ENCODE measurements at regions not wholly inside any gene's neighbourhood (a gene's known extent, or its start where the extent isn't known, plus 50 kb on each side); places are given as distances from the start of the nearest gene placed in this dataset.

DNA sequence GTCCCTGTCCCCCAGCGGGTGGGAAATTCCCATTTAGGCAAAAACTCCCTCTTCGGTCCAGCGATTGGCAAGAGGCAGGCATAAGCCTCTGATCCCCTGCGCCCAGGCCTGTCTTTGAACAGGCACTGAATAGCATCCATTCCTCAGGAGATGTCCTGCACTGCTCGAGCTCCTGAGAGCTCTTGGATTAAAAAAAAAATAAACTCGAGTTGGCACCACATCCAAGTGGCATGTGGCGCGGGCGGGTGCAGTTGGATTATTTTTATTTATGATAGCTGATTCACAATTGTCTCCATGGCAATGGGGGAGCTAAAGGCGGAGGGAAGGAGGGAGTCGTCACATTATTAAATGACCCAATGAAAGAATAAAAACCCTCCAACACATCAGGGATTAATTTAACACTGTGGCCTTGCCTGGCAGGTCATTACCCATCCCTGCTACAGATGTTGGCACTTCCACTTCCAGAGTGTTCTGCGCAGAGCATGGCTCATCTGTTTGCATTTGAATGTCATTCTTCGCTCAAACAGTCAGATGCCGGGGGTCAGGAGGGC lies 207.2 kb downstream of the AACS start:
- no peak for DNase-seq

GRCh38 chr12:125276567-125276966 lies 211.3 kb downstream of the AACS start:
- DNase-seq: no peak

DNA sequence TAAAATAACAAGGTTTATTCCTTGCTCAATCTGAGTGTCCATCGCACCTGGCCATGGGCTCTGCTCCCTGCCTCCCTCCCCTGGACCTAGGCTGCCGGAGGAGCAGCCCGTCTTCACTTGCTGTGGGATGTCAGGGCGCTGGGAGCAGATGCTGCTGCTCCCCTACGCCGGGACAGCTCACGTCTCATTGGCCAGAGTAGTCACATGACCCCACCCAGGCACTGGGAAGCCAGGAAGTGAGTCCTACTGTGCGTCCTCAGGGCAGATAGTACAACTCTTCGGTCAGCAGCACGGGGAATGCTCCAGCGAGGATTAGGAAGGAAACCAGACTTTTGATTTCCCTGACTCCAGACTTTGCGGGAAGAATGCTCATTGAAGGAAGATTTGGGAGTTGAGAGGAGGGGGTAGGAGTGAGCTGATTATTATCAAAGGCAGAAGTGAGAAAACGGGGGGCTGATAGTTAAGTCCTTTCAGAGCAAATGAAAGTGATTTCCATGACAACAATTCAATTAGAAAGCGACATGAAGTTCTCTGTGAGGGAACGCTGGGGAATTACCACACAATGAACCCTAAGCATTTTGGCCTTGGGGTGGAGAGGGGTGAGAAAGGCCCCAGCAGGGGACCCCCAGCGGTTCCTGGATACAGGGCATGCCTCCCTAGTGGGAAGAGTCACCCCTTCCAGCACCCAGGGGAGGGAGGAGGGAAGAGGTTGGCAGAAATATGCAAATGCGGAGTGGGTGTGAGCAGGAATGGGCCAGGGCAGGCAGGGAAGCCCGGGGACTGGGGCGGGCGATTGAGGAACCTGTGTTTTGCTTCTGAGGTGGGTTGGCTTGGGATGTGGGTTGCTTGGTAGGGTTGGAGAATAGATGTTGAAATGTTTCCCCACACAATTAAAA lies 215.5 kb downstream of the AACS start:
- DNase-seq: no peak

DNA sequence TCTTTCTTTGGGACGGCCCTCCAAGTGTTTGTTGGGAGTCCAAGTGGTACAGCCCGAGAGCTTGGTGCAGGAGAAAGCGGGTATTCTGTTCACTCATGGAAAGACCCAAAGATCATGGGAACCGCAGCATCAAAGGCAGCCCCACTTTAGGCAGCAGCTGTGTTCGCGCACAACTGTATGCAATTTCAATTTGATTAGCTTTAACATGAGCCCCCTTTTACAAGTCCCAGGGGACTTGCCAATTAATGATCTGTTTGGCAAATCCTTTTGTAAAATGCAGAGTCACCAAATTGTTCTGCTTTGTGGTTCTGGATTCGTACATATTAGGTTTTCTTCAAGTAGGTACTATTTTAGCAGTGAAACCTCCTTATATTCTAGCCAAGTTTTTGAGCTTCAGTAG lies 217.7 kb downstream of the AACS start:
- DNase-seq: no peak

GRCh38 chr12:125283521-125283920 lies 218.3 kb downstream of the AACS start:
- DNase-seq: no peak

DNA sequence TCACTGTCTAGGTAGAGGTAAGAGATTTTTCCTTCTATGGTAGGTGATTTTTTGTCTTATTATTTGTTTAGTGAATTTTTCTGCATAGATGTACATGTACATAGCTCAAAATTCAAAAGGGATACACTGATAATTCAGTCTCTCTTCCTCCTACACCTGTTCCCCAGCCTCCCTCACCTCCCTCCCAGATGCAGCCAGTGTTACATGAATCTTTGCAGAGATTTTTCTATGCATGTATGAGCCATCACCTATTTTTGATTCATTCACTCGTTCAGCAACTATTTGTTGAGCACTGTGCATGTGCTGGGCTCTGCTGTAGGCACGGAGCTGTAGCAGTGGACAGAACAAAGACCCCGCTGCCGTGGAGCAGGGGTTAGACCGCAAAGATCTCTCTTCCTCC lies 218.9 kb downstream of the AACS start:
- no peak for DNase-seq

- DNase-seq: no peak
These were observed 219.9 kb downstream of the AACS start for GRCh38 chr12:125284945-125285685.

GRCh38 chr12:125286005-125286727 lies 220.9 kb downstream of the AACS start:
- no peak for DNase-seq

DNA sequence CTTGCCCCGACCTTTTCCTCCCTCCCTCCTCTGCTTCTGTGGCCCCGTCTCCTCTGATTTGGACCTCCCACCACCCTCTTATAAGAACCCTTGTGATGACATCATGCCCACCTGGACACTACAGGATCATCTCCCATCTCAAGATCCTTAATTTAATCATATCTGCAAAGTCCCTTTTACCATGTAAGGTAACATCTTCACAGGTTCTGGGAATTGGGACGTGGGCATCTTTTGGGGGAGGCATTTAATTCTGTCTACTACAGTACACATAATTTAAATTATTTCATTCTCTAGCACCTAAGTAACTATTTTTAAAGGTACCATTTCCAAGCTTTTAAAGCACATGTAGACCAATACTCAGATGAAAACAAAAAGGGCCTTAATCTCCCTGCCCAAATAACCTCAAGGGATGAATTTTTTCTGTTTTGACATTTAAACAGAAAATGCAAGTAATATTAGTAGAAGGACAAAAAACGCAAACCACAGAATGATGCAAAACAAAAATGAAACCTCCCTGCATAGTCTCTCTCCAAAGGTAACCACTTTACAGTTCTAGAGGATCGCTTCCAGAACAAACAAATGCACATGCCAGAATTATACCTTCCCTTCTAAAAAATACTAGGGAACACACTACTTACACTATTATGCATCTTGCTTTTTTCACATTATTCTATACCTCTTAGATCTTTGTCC lies 222.1 kb downstream of the AACS start:
- no peak for DNase-seq

DNA sequence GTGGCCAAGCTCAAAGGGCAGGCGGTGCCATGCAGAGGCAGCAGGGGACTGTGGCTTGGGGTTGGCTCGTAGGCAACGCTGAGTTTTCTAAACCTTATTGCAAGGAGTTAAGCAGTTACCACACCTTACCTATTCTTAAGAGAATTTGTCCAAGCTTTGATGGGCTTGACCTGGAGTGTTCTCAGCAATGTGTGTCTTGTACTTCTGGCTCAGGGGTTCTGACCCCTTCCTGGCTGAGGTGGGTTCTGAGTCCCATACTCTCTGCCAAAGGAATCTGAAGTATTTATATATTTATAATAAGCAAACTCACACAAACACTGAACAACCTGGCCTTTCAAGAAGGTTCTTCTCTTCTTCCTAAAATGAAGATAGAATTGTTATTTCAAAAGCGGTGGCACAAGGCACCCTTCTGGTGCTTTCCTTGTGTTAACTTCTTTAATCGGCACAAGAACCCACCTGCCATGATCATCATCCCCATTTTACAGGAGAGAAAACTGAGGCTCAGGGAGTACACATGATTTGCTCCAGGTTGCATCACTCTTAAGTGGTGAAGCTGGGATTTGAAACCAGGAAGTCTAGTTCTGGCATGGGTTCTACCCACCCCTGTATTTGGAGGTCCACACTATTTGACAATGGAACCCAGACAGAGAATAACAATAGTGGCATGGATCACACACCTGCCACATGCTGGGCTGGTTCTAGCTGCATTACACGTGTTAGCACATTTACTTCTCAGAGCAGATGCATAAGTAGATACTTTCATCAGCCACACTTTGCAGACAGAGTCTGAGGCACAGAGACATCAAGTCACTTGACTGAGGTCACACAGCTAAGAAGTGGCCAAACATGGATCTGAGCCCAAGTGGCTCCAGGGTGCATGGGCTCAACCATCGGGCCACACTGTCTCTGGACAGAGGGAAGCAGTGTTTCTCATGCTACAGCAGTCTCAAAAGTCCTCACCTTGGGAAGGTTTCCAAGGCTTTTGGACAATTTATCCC lies 224.0 kb downstream of the AACS start:
- DNase-seq: no peak

DNA sequence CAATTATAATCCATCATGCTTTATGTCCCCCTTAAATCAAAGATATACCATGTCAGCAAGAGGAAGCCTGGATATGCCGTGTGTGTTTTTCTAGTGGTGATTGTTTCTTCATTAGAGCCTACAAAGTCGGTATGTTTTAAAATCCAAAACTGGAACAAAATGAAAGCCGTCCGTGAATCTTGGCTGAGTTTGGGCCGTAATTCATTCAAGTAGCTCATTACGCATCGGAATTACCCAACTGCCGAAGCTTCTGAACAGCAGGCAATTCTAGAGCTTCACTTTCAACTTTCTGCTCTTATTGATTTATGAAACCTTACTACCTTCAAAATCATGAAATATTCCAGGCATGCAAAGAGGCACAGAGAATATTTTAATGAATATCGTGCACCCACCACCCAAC lies 224.7 kb downstream of the AACS start:
- no peak for DNase-seq

DNA sequence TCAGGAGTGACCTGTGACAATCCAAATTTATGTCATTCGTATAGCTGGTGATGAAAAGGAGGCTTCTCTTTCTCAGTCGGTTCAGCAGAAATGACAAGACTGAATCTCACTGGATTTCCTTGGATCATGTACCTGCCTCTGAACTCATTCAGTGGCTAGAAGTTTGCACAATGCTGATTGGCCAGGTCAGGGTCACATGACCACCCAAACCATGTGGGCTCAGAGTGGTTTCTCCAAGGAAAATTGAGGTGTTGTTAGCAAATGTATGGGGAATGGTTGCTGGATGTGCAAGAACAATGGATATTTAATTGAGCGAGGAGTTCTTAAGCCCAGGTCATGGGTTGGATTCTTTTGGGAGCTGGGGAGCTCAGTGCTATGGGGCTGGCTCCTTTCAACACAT lies 227.5 kb downstream of the AACS start:
- DNase-seq: no peak

GRCh38 chr12:125295550-125295949 lies 230.3 kb downstream of the AACS start:
- no peak for DNase-seq

DNA sequence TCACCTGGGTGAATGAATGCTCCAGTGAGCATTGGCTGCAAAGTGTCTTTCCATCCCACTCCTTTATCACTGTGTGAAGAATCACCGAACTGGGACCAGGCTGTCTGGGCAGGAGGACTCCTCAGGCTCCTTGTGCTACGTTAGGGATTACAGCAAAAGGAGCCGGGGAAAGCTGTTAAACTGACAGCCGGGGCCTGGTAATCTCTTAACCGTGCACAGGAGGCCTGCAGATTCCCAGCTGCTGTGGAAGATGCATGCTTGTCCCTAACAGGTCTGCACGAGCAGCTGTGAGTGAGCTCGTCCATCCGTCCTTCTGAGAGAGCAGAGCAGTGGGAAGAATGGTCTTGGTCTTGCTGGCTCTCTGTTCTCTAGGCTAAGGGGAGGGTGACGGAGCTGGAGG lies 231.5 kb downstream of the AACS start:
- DNase-seq: no peak

DNA sequence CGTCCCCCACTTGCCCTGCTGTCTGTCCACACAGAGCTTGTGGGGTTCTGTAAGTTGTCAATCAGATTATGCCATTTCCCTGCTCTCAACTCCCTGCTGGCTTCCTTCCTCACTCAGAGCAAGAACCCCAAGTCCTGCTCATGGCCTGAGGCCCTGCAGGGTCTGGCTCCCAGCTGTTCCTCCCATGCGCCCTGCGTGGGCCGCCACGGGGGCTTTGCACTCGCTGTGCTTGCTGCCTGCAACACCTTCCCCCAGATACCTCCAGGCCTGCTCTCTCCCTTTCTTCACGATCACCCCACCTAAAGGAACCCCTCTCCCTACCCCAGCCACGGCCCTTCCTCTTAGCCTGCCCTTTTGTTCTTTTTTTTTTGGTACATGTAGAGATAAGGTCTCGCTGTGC lies 234.6 kb downstream of the AACS start:
- no peak for DNase-seq

- DNase-seq: no peak
These were observed 235.0 kb downstream of the AACS start for GRCh38 chr12:125300249-125300648.

DNA sequence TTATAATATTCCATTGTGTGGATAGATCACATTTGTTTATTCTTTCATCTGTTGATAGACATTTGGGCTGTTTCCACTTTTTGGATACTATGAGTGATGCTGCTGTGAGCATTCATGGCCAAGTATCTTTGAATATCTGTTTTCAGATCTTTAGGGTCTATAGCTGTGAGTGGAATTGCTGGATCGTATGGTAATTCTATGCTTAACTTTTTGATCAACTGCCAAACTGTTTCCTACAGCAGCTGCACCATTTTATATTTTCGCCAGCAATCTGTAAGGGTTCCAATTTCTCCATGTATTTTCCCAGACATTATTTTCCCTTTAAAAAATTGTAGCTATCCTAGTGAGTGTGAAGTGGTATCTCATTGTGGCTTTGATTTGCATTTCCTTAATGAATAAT lies 238.1 kb downstream of the AACS start:
- DNase-seq: no peak

DNA sequence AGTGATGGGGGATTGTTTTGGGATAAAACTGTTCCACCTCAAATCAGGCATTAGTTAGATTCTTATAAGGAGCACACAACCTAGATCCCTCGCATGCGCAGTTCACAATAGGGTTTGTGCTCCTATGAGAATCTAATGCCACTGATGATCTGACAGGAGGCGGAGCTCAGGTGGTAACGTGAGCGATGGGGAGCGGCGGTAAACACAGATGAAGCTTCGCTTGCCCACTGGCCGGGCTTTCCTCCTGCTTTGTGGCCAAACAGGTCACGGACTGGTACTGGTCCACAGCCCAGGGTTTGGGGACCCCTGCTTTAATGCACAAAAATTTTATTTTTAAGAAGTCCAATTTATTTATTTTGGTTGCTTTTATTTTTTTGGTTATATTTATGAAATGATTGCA lies 238.8 kb downstream of the AACS start:
- no peak for DNase-seq

- no peak for DNase-seq
These were observed 240.0 kb downstream of the AACS start for GRCh38 chr12:125305231-125305630.

GRCh38 chr12:125310461-125310860 lies 245.2 kb downstream of the AACS start:
- DNase-seq: no peak

DNA sequence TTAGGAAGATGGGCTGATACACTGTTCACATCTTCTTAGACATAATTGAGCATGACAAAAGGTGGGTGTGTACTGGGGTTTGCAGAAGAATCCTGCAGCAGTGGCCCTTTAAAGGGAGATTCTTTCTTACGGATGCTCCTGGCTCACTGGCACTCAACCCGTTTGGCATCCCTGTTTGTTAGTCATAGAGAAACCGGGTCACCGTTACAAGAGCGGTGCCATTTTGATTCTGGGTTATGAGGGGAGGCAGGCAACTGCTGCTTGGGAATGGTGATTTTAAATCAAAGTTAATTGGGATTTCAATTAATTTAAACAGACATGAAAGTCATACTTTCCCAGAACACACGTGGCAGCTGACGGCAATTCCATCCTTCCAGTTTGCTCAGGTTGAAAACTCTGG lies 245.8 kb downstream of the AACS start:
- DNase-seq: no peak

Measured in NCI-H1417 treated with DMSO at 0.1 percent for 48 hours (cell line).